Astrocyte (in vitro differentiated cells and primary cell): ENCODE measurements at regions not wholly inside any gene's neighbourhood (a gene's known extent, or its start where the extent isn't known, plus 50 kb on each side); places are given as distances from the start of the nearest gene placed in this dataset.

ENCODE experiments used
- DNase-seq: peaks from one replicate; pipeline ENCODE4 v3.0.0-alpha.2; 2010; ENCODE audit warnings: low read depth
- FAIRE-seq: peaks from 2 replicates; lab custom pipeline; 2011; peaks lifted over from hg19 to GRCh38; lab: Jason Lieb, UNC
- H2AFZ ChIP-seq: 2 replicates; pipeline ENCODE4 v1.6.0; 2012; ENCODE audit warnings: low read depth, low read length, inconsistent platforms
- H3K27ac ChIP-seq: 2 replicates; pipeline ENCODE4 v1.5.1; 2011; ENCODE audit warnings: low read depth, low read length, inconsistent platforms
- H3K27me3 ChIP-seq: 2 replicates; pipeline ENCODE4 v1.6.0; 2011; ENCODE audit warnings: low read length, inconsistent platforms; ENCODE audit not compliant: insufficient read depth
- H3K36me3 ChIP-seq: 2 replicates; pipeline ENCODE4 v1.5.1; 2011; ENCODE audit warnings: low read length, inconsistent platforms; ENCODE audit not compliant: insufficient read depth
- H3K4me1 ChIP-seq: 2 replicates; pipeline ENCODE4 v1.5.1; 2011; ENCODE audit warnings: low read length, inconsistent platforms; ENCODE audit not compliant: insufficient read depth
- H3K4me2 ChIP-seq: 2 replicates; pipeline ENCODE4 v1.6.0; 2012; ENCODE audit warnings: low read length, inconsistent platforms
- H3K4me3 ChIP-seq: 2 replicates; pipeline ENCODE4 v1.5.1; 2011; ENCODE audit warnings: low read depth, mild to moderate bottlenecking, low read length, inconsistent platforms; ENCODE audit not compliant: insufficient read depth
- H3K79me2 ChIP-seq: 2 replicates; pipeline ENCODE4 v1.6.0; 2012; ENCODE audit warnings: mild to moderate bottlenecking, low read length, inconsistent platforms; ENCODE audit not compliant: insufficient read depth
- H3K9ac ChIP-seq: 2 replicates; pipeline ENCODE4 v1.6.0; 2012; ENCODE audit warnings: mild to moderate bottlenecking, low read length, inconsistent platforms
- H3K9me3 ChIP-seq: 2 replicates; pipeline ENCODE4 v1.5.1; 2012; ENCODE audit warnings: low read depth, mild to moderate bottlenecking, low read length, inconsistent platforms; ENCODE audit not compliant: insufficient read depth
- H4K20me1 ChIP-seq: 2 replicates; pipeline ENCODE4 v1.6.0; 2012; ENCODE audit warnings: low read length, inconsistent platforms; ENCODE audit not compliant: insufficient read depth
- H3K27ac Mint-ChIP-seq: one replicate; pipeline ENCODE4 v1.8.0; 2021; ENCODE audit warnings: mild to moderate bottlenecking, mixed read lengths; ENCODE audit not compliant: unreplicated experiment
- H3K27me3 Mint-ChIP-seq: one replicate; pipeline ENCODE4 v1.8.0; 2021; ENCODE audit warnings: low read depth, mixed read lengths; ENCODE audit not compliant: unreplicated experiment
- H3K36me3 Mint-ChIP-seq: one replicate; pipeline ENCODE4 v1.8.0; 2021; ENCODE audit warnings: low read depth, mixed read lengths; ENCODE audit not compliant: unreplicated experiment
- H3K4me1 Mint-ChIP-seq: one replicate; pipeline ENCODE4 v1.8.0; 2021; ENCODE audit warnings: low read depth, mixed read lengths; ENCODE audit not compliant: unreplicated experiment
- H3K4me3 Mint-ChIP-seq: one replicate; pipeline ENCODE4 v1.8.0; 2021; ENCODE audit warnings: mild to moderate bottlenecking, moderate library complexity, mixed read lengths; ENCODE audit not compliant: unreplicated experiment
- H3K9me3 Mint-ChIP-seq: one replicate; pipeline ENCODE4 v1.8.0; 2021; ENCODE audit warnings: mild to moderate bottlenecking, mixed read lengths; ENCODE audit not compliant: unreplicated experiment
- CTCF ChIP-seq: IDR thresholded peaks from 2 replicates; pipeline ENCODE4 v1.5.1; 2011; ENCODE audit warnings: low read depth, mild to moderate bottlenecking, inconsistent platforms, low read length, moderate library complexity; ENCODE audit not compliant: insufficient read depth
- EZH2 ChIP-seq: IDR thresholded peaks from 2 replicates; pipeline ENCODE4 v1.6.1; 2012; ENCODE audit warnings: mild to moderate bottlenecking, low read length, inconsistent platforms; ENCODE audit not compliant: insufficient read depth

DNA sequence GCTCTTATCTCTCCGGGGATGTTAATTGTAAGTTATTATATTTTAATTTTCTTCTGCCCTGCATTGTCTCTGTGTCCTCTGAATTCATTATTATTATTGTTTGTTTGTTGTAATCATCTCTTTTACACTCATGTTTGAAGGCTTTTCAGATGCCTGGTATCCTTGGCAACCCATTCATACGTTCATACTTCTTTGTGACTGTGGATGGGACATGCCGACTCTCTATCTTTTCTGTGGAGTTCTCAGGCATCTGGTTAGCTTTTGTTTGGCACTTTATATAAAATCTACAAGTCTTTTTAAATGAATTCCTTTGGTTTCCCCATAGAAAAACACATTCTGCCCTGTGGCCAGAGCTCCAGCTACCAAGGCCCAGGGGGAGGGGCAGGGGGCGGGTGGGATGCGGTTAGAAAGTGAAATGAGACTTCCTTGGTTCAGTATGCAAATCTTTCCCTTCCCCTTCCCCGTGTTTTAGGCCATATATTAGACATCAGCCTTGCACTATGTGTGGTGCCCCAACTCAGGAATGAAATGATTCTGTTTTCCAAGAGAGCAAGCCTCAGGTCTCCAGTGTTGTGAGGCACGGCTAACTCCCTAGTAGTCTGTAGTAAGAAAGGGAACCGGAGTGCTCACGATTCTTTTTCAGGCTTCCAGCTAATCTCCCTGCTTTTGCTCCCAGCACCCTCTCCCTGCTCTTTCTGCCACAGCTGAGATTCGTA is 79.2 kb downstream of the SST start:
- FAIRE-seq = no peak
- H3K27me3 Mint-ChIP-seq = peaks cover 6% of the 10 kb centered on the region
- H3K4me1 Mint-ChIP-seq = peaks cover 3% of the 10 kb centered on the region
- H3K9me3 Mint-ChIP-seq = peaks cover 3% of the 10 kb centered on the region
- H3K79me2 ChIP-seq = no peaks in the 10 kb centered on the region
- no peak overlapping the region for H2AFZ ChIP-seq
- no peaks in the 10 kb centered on the region for H3K36me3 Mint-ChIP-seq
- no peaks in the 10 kb centered on the region for H3K9me3 ChIP-seq
- H3K4me2 ChIP-seq = no peak overlapping the region
- no peak for DNase-seq
- H3K9ac ChIP-seq = no peak overlapping the region
- H3K36me3 ChIP-seq = no peaks in the 10 kb centered on the region
- no peak overlapping the region for H3K27ac ChIP-seq
- no peak overlapping the region for H3K27ac Mint-ChIP-seq
- no peak overlapping the region for H3K4me3 ChIP-seq
- H3K4me1 ChIP-seq = no peaks in the 10 kb centered on the region
- H4K20me1 ChIP-seq = no peaks in the 10 kb centered on the region
- TF ChIP-seq EZH2 = no peak
- TF ChIP-seq CTCF = no peak
- no peak overlapping the region for H3K4me3 Mint-ChIP-seq
- H3K27me3 ChIP-seq = no peaks in the 10 kb centered on the region

DNA sequence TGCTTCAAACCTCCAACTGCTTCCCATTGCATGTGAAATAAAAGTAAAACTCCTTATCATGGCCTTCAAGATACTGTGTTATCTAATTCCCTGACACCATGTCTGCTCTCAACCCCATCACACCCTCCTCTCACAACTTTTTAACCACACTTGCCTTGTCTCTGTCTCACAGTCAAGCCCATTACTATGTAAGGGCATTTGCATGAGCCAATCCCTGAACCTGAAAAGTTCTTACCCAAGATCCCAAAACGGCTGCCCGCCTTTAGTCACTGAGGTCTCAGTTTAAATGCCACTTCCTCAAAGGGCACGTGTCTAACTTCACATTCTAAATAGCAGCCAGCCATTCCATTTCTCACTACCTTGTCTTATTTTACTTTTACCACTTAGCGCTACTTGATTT is 83.1 kb downstream of the SST start:
- Mint-ChIP-seq H3K4me1 (peaks cover under 1% of the 10 kb centered on the region), H3K27ac (no peak overlapping the region), H3K36me3 (no peaks in the 10 kb centered on the region), H3K27me3 (no peaks in the 10 kb centered on the region), H3K4me3 (no peak overlapping the region), H3K9me3 (peaks cover 3% of the 10 kb centered on the region)
- FAIRE-seq = no peak
- no peak for DNase-seq
- TF ChIP-seq CTCF (no peak), EZH2 (no peak)
- Histone ChIP-seq H3K36me3 (no peaks in the 10 kb centered on the region), H3K4me2 (no peak overlapping the region), H3K4me1 (no peaks in the 10 kb centered on the region), H3K9ac (no peak overlapping the region), H2AFZ (peak overlapping the region; percentile 34), H3K27ac (no peak overlapping the region), H3K79me2 (no peaks in the 10 kb centered on the region), H3K4me3 (no peak overlapping the region), H3K9me3 (no peaks in the 10 kb centered on the region), H4K20me1 (no peaks in the 10 kb centered on the region), H3K27me3 (peaks cover 2% of the 10 kb centered on the region)

DNA sequence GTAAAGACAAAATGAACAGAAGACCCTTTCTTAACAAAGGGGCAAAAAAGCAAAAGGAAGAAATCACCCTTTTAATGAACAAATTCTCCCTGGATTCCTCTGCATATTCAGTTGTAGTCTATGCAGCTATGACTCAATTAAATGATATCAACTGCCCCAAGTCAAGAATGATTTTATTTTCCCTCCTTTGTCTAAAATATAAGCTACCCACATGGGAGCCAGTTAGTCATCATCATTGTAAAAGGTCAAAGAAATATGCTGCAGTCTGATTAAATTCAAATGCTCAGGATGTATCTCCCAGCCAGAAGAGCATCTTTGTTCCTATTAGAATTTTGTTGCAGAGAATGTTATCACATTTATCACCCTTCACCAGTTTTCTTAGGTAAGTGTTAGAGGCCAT is 84.0 kb downstream of the SST start:
- Histone ChIP-seq H3K4me2 (no peak overlapping the region), H4K20me1 (no peaks in the 10 kb centered on the region), H3K27ac (no peak overlapping the region), H3K4me3 (no peak overlapping the region), H3K36me3 (no peaks in the 10 kb centered on the region), H3K9me3 (no peaks in the 10 kb centered on the region), H3K4me1 (no peaks in the 10 kb centered on the region), H3K9ac (no peak overlapping the region), H3K27me3 (peaks cover 2% of the 10 kb centered on the region), H3K79me2 (no peaks in the 10 kb centered on the region), H2AFZ (no peak overlapping the region)
- Mint-ChIP-seq H3K4me3 (no peak overlapping the region), H3K36me3 (no peaks in the 10 kb centered on the region), H3K27me3 (no peaks in the 10 kb centered on the region), H3K27ac (no peak overlapping the region), H3K9me3 (peaks cover 3% of the 10 kb centered on the region), H3K4me1 (no peaks in the 10 kb centered on the region)
- TF ChIP-seq EZH2 (no peak), CTCF (no peak)
- no peak for FAIRE-seq
- no peak for DNase-seq
